Transverse colon (tissue), 4 donors: ENCODE measurements at regions not wholly inside any gene's neighbourhood (a gene's known extent, or its start where the extent isn't known, plus 50 kb on each side); places are given as distances from the start of the nearest gene placed in this dataset.

Experiments
- DNase-seq: peaks from one replicate; pipeline ENCODE4 v3.0.0-alpha.2; 2019
- H3K27ac ChIP-seq, 4 donors: fragments of 200-600 bp; sonication (generic); 2 replicates each; pipeline ENCODE4 v1.5.1; 2016 to 2018; ENCODE audit warnings: inconsistent platforms in 4 of 4
- H3K27me3 ChIP-seq: fragments of 200-600 bp; sonication (generic); 2 replicates; pipeline ENCODE4 v1.5.1; 2017; ENCODE audit warnings: inconsistent platforms
- H3K36me3 ChIP-seq, 4 donors: fragments of 200-600 bp; sonication (generic); 2 replicates each; pipeline ENCODE4 v1.5.1; 2017 to 2019; ENCODE audit warnings: inconsistent platforms in 4 of 4
- H3K4me1 ChIP-seq, 4 donors: fragments of 200-600 bp; sonication (generic); 2 replicates each; pipeline ENCODE4 v1.5.1; 2017 to 2020; ENCODE audit warnings: inconsistent platforms in 4 of 4
- H3K4me3 ChIP-seq, 4 donors: fragments of 200-600 bp; sonication (generic); 1 replicate in 1 of 4; 2 replicates in 3 of 4; pipeline versions ENCODE4 v1.5.1 to v1.6.1; 2017 to 2019; ENCODE audit warnings: inconsistent platforms in 4 of 4
- H3K9me3 ChIP-seq, 2 donors: fragments of 200-600 bp; sonication (generic); 2 replicates each; pipeline ENCODE4 v1.5.1; 2017 to 2019; ENCODE audit warnings: inconsistent platforms in 2 of 2
- CTCF ChIP-seq, 5 experiments: fragments of 200-600 bp in 3 of 5; fragments of 450-650 bp in 2 of 5; sonication (generic) in 3 of 5; IDR thresholded peaks; 1 replicate in 2 of 5; 2 replicates in 3 of 5; pipeline ENCODE4 v1.5.1; 2016 to 2017; ENCODE audit warnings: antibody characterized with exemption in 5 of 5, inconsistent platforms in 3 of 5, mild to moderate bottlenecking in 2 of 5, moderate library complexity in 1 of 5
- EP300 ChIP-seq: sonication (generic); formaldehyde crosslinking; IDR thresholded peaks from one replicate; pipeline ENCODE4 v1.6.1; 2017; ENCODE audit warnings: antibody characterized with exemption, low read depth
- POLR2A ChIP-seq: fragments of 450-650 bp; IDR thresholded peaks from one replicate; pipeline ENCODE4 v1.6.1; 2016; ENCODE audit warnings: antibody characterized with exemption, mild to moderate bottlenecking, moderate library complexity
- POLR2AphosphoS5 ChIP-seq, 3 donors: sonication (generic); formaldehyde crosslinking; IDR thresholded peaks; one replicate each; pipeline ENCODE4 v1.6.1; 2016; ENCODE audit warnings: antibody characterized with exemption in 3 of 3
- WGBS, 2 donors: methylation state at CpG; one replicate each; pipeline ENCODE4 v1.1.5; 2018; ENCODE audit warnings: low coverage in 1 of 2; 5-methylcytosine and 5-hydroxymethylcytosine counted together
- in situ Hi-C, 4 donors: fragments of 200-750 bp; cut with MboI; loops; one replicate each; pipeline versions ENCODE4 v1.15.0 to v1.15.1; 2017; ENCODE audit warnings: low sequenced_read_pairs in 3 of 4, low pct_ligation_motif_present in 1 of 4, low pct_unique_long_range_greater_than_20kb in 1 of 4
- intact Hi-C: fragments of 100-400 bp; cut with DNase I; formaldehyde crosslinking; loops from one replicate; pipeline ENCODE4 v1.15.1; 2023; ENCODE audit warnings: low total_unique reads

GRCh38 chr11:13090228-13090708, 81.2 kb downstream of the RASSF10 start:
- Histone ChIP-seq H3K9me3 (no peaks in the 10 kb centered on the region), H3K36me3 (no peaks in the 10 kb centered on the region), H3K4me3 (no peak overlapping the region), H3K4me1 (no peaks in the 10 kb centered on the region), H3K27me3 (no peaks in the 10 kb centered on the region), H3K27ac (no peak overlapping the region)
- intact Hi-C loops, result loop anchor here (5.0 kb wide), 1 partner anchor 1588 kb away; no protein-coding TSS in a partner anchor
- TF ChIP-seq POLR2AphosphoS5 (IDR thresholded peaks at IDR 0.05) (no peak), POLR2A (no peak), CTCF (IDR thresholded peaks at IDR 0.05) (no peak), EP300 (no peak)
- in situ Hi-C loops, result no loop called here
- no peak for DNase-seq
- 79 to 81% methylated on average over 2 of the region's 2 CpGs for WGBS, 2 donors

GRCh38 chr11:13091373-13091772, 82.3 kb downstream of the RASSF10 start:
- DNase-seq, result no peak
- Histone ChIP-seq H3K9me3 (no peaks in the 10 kb centered on the region), H3K27me3 (no peaks in the 10 kb centered on the region), H3K4me3 (no peak overlapping the region), H3K36me3 (no peaks in the 10 kb centered on the region), H3K4me1 (no peaks in the 10 kb centered on the region), H3K27ac (no peak overlapping the region)
- no peak for TF ChIP-seq POLR2AphosphoS5 (IDR thresholded peaks at IDR 0.05)
- no peak for TF ChIP-seq CTCF (IDR thresholded peaks at IDR 0.05)
- TF ChIP-seq EP300, result no peak
- TF ChIP-seq POLR2A, result no peak
- in situ Hi-C loops, result no loop called here
- intact Hi-C loops, result loop anchor here (5.0 kb wide), 1 partner anchor 1589 kb away; no protein-coding TSS in a partner anchor

- WGBS, 2 donors, result 78 to 89% methylated on average over 1 of the region's 1 CpG
- Histone ChIP-seq H3K27ac (no peak overlapping the region), H3K27me3 (no peaks in the 10 kb centered on the region), H3K4me3 (no peak overlapping the region), H3K36me3 (no peaks in the 10 kb centered on the region), H3K4me1 (no peaks in the 10 kb centered on the region), H3K9me3 (no peaks in the 10 kb centered on the region)
- TF ChIP-seq POLR2A (no peak), CTCF (IDR thresholded peaks at IDR 0.05) (no peak), POLR2AphosphoS5 (IDR thresholded peaks at IDR 0.05) (no peak)
- in situ Hi-C loops, result no loop called here
- DNase-seq, result no peak
- intact Hi-C loops, result loop anchor here (5.0 kb wide), 1 partner anchor 1590 kb away; no protein-coding TSS in a partner anchor
These were observed 82.7 kb downstream of the RASSF10 start for GRCh38 chr11:13091804-13092203.

- Histone ChIP-seq H3K4me1 (no peaks in the 10 kb centered on the region), H3K27me3 (no peaks in the 10 kb centered on the region), H3K36me3 (no peaks in the 10 kb centered on the region), H3K27ac (no peak overlapping the region), H3K4me3 (no peak overlapping the region), H3K9me3 (no peaks in the 10 kb centered on the region)
- intact Hi-C loops, result loop anchor here (5.0 kb wide), 1 partner anchor 1593 kb away; no protein-coding TSS in a partner anchor
- WGBS, 2 donors, result 28 to 38% methylated on average over 5 to 6 of the region's 6 CpGs
- DNase-seq, result no peak
- no peak for TF ChIP-seq EP300
- TF ChIP-seq POLR2AphosphoS5 (IDR thresholded peaks at IDR 0.05), result no peak
- in situ Hi-C loops, result no loop called here
These were observed 86.0 kb downstream of the RASSF10 start for GRCh38 chr11:13094930-13095687.
